Caco-2 (cell line): ENCODE measurements at regions not wholly inside any gene's neighbourhood (a gene's known extent, or its start where the extent isn't known, plus 50 kb on each side); places are given as distances from the start of the nearest gene placed in this dataset.
A peak's percentile ranks its signal among the peaks of the same experiment; 100 is the strongest.
"Not testable (repeated sequence)": the region's sequence is repeated elsewhere in the genome, so short reads cannot be mapped to it uniquely, and the experiment has no call there.

ENCODE experiments used
- BruUV-seq: library from RNA; stranded (reverse); fragments of 400-500 nt; replicated peaks from 2 replicates; lab custom pipeline; 2021; lab: Mats Ljungman, UMichigan
- CTCF ChIA-PET: fragments of 300-600 bp; sonication (Branson Sonifier 250); formaldehyde crosslinking; loops from one replicate; lab custom pipeline; 2022; ENCODE audit warnings: antibody characterized with exemption; lab: Charles Lee
- POLR2A ChIA-PET: fragments of 300-600 bp; sonication (Branson Sonifier 250); formaldehyde crosslinking; loops from one replicate; lab custom pipeline; 2022; ENCODE audit warnings: antibody characterized with exemption; lab: Charles Lee
- DNase-seq, 2 experiments: peaks; one replicate each; pipeline versions ENCODE4 v3.0.0 to v3.0.0-alpha.2; 2020 to 2022
- H3K27me3 ChIP-seq: replicated peaks from 2 replicates; pipeline ENCODE4 v1.6.0; 2011; ENCODE audit warnings: low read length; ENCODE audit not compliant: control insufficient read depth, insufficient read depth
- H3K36me3 ChIP-seq: 2 replicates; pipeline ENCODE4 v1.5.1; 2011; ENCODE audit warnings: low read length; ENCODE audit not compliant: control insufficient read depth, insufficient read depth
- H3K4me1 ChIP-seq: fragments of 250-450 bp; sonication (Bioruptor Pico); 2 replicates; pipeline ENCODE4 v1.5.1; 2020; ENCODE audit warnings: mild to moderate bottlenecking
- H3K4me3 ChIP-seq: 2 replicates; pipeline ENCODE4 v1.5.1; 2011; ENCODE audit warnings: low read depth, mild to moderate bottlenecking, control low read depth, low read length
- H3K9me3 ChIP-seq: fragments of 250-450 bp; sonication (Bioruptor Pico); 2 replicates; pipeline ENCODE4 v1.5.1; 2020; ENCODE audit warnings: mild to moderate bottlenecking, moderate library complexity
- H3K27ac Mint-ChIP-seq: one replicate; pipeline ENCODE4 v1.8.0; 2022; ENCODE audit warnings: mixed read lengths; ENCODE audit not compliant: unreplicated experiment
- H3K27me3 Mint-ChIP-seq: one replicate; pipeline ENCODE4 v1.8.0; 2022; ENCODE audit warnings: mixed read lengths; ENCODE audit not compliant: insufficient read depth, unreplicated experiment
- H3K36me3 Mint-ChIP-seq: one replicate; pipeline ENCODE4 v1.8.0; 2022; ENCODE audit warnings: mild to moderate bottlenecking, mixed read lengths; ENCODE audit not compliant: insufficient read depth, unreplicated experiment
- H3K4me1 Mint-ChIP-seq: one replicate; pipeline ENCODE4 v1.8.0; 2022; ENCODE audit warnings: low read depth, mixed read lengths; ENCODE audit not compliant: unreplicated experiment
- H3K4me3 Mint-ChIP-seq: one replicate; pipeline ENCODE4 v1.8.0; 2022; ENCODE audit warnings: mild to moderate bottlenecking, moderate library complexity, mixed read lengths; ENCODE audit not compliant: unreplicated experiment
- H3K9me3 Mint-ChIP-seq: one replicate; pipeline ENCODE4 v1.8.0; 2022; ENCODE audit warnings: mixed read lengths; ENCODE audit not compliant: unreplicated experiment
- intact Hi-C: fragments of 100-400 bp; cut with micrococcal nuclease; formaldehyde crosslinking; loops from one replicate; pipeline ENCODE4 v1.10.0; 2022; ENCODE audit not compliant: unreplicated experiment
- TF ChIP-seq, protein P1 (sequence below), 2 experiments: fragments of 200-600 bp in 1 of 2; IDR thresholded peaks; 1 replicate in 1 of 2; 2 replicates in 1 of 2; pipeline versions ENCODE4 v1.5.1 to v1.8.0; 2011 to 2022; ENCODE audit warnings: antibody characterized with exemption in 1 of 2, control low read depth in 1 of 2, inconsistent platforms in 1 of 2, low read depth in 1 of 2, low read length in 1 of 2, mild to moderate bottlenecking in 1 of 2, moderate library complexity in 1 of 2; ENCODE audit not compliant: insufficient read depth in 1 of 2, severe bottlenecking in 1 of 2, unreplicated experiment in 1 of 2

DNA sequence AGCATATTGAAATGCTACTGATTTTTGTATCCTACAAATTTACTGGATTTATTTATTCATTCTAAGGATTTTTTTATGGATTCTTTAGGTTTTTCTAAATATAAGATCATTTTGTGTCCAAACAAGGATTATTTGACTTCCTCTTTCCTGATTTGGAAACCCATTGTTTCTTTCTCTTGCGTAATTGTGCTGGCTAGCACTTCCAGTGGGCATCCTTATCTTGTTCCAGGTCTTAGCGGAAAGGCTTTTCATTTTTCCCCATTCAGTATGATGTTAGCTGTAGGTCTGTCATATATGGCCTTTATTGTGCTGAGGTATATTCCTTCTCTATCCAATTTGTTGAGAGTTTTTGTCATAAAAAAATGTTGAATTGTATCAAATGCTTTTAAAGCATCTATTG lies 57.2 kb upstream of the RHOJ start:
- CTCF ChIA-PET = no interaction called here

DNA sequence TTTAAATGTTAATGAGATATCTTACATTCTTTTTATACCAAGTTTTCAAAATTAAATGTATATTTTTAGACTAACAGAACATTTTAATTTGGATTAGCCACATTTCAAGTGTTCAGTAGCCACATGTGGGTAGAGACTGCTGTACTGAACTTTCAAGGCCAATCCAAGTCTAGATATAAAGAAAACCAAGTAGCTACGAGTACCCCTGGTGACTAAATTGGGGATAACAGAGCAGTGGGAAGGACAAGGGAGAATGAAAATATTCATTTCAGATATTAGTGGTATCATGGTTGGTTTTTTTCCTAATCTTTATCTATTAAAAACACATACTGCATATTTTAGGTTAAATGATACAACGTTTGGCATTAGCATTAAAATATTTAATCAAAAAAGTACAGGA lies 69.4 kb upstream of the RHOJ start:
- H3K36me3 Mint-ChIP-seq = no peaks in the 10 kb centered on the region
- no peaks in the 10 kb centered on the region for H3K36me3 ChIP-seq
- BruUV-seq = no TSS peak
- H3K27me3 ChIP-seq = no peaks in the 10 kb centered on the region
- H3K4me1 ChIP-seq = no peaks in the 10 kb centered on the region
- intact Hi-C loops = loop anchor here (2.0 to 5.0 kb wide), 2 partner anchors 958 to 972 kb away; no protein-coding TSS in a partner anchor
- ChIA-PET POLR2A (no interaction called here), CTCF (interaction anchor here (0.9 kb wide), 1 partner anchor 40 kb away, joined by 3 read pairs; no protein-coding TSS in a partner anchor)
- no peak overlapping the region for H3K4me3 Mint-ChIP-seq
- H3K9me3 Mint-ChIP-seq = no peaks in the 10 kb centered on the region
- no peak overlapping the region for H3K27ac Mint-ChIP-seq
- no peak overlapping the region for H3K4me3 ChIP-seq
- no peaks in the 10 kb centered on the region for H3K27me3 Mint-ChIP-seq
- DNase-seq = peak in 1 of 2 experiments; percentile 21
- TF ChIP-seq, protein P1, sequence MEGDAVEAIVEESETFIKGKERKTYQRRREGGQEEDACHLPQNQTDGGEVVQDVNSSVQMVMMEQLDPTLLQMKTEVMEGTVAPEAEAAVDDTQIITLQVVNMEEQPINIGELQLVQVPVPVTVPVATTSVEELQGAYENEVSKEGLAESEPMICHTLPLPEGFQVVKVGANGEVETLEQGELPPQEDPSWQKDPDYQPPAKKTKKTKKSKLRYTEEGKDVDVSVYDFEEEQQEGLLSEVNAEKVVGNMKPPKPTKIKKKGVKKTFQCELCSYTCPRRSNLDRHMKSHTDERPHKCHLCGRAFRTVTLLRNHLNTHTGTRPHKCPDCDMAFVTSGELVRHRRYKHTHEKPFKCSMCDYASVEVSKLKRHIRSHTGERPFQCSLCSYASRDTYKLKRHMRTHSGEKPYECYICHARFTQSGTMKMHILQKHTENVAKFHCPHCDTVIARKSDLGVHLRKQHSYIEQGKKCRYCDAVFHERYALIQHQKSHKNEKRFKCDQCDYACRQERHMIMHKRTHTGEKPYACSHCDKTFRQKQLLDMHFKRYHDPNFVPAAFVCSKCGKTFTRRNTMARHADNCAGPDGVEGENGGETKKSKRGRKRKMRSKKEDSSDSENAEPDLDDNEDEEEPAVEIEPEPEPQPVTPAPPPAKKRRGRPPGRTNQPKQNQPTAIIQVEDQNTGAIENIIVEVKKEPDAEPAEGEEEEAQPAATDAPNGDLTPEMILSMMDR (IDR thresholded peaks at IDR 0.05; ENCODE audit: insufficient read depth in 1 of 2, low read depth in 1 of 2, low read length in 1 of 2, severe bottlenecking in 1 of 2, unreplicated experiment in 1 of 2) = peak; percentile 39 to 42
- no peaks in the 10 kb centered on the region for H3K9me3 ChIP-seq
- H3K4me1 Mint-ChIP-seq = no peaks in the 10 kb centered on the region

More for the DNA sequence above, 57.2 kb upstream of the RHOJ start:
- Mint-ChIP-seq H3K9me3 (peaks cover 4% of the 10 kb centered on the region), H3K27ac (no peak overlapping the region), H3K4me3 (no peak overlapping the region), H3K27me3 (no peaks in the 10 kb centered on the region), H3K4me1 (no peaks in the 10 kb centered on the region), H3K36me3 (no peaks in the 10 kb centered on the region)
- Histone ChIP-seq H3K36me3 (no peaks in the 10 kb centered on the region), H3K27me3 (no peaks in the 10 kb centered on the region), H3K9me3 (0 out of 2 replicates have a peak, but pooled peaks cover 6% of the 10 kb centered on the region), H3K4me1 (no peaks in the 10 kb centered on the region), H3K4me3 (no peak overlapping the region)
- no peak for DNase-seq
- POLR2A ChIA-PET = no interaction called here
- TF ChIP-seq, protein P1 (IDR thresholded peaks at IDR 0.05; ENCODE audit: insufficient read depth in 1 of 2, low read depth in 1 of 2, low read length in 1 of 2, severe bottlenecking in 1 of 2, unreplicated experiment in 1 of 2) = no peak
- intact Hi-C loops = no loop called here
- BruUV-seq = no TSS peak

DNA sequence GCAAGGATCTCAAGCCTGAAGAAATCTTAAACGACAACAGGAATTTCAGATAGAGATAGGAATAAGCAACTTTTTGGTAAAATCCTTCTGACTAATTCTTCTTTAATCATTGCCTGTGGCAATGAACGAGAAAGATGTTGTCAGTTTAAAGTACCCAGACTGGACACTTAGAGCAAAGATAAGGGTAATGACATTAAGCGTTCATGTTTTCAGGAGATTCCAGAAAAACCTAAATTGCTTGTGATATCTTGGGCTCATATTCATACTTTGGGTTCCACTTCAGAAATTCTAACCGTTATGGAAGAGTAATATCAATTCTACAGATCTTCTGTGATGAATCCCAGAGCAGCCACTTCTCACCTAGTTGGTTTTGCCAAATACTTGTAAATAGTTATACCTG lies 73.7 kb upstream of the RHOJ start:
- Mint-ChIP-seq H3K27me3 (peaks cover 3% of the 10 kb centered on the region), H3K4me3 (no peak overlapping the region), H3K27ac (no peak overlapping the region), H3K4me1 (no peaks in the 10 kb centered on the region), H3K9me3 (no peaks in the 10 kb centered on the region), H3K36me3 (no peaks in the 10 kb centered on the region)
- no peaks in the 10 kb centered on the region for H3K9me3 ChIP-seq
- no peak for DNase-seq
- no peak overlapping the region for H3K4me3 ChIP-seq
- POLR2A ChIA-PET = no interaction called here
- no TSS peak for BruUV-seq
- intact Hi-C loops = no loop called here
- no peaks in the 10 kb centered on the region for H3K27me3 ChIP-seq
- CTCF ChIA-PET = no interaction called here
- TF ChIP-seq, protein P1 (IDR thresholded peaks at IDR 0.05; ENCODE audit: insufficient read depth in 1 of 2, low read depth in 1 of 2, low read length in 1 of 2, severe bottlenecking in 1 of 2, unreplicated experiment in 1 of 2) = no peak
- no peaks in the 10 kb centered on the region for H3K36me3 ChIP-seq
- H3K4me1 ChIP-seq = no peaks in the 10 kb centered on the region

DNA sequence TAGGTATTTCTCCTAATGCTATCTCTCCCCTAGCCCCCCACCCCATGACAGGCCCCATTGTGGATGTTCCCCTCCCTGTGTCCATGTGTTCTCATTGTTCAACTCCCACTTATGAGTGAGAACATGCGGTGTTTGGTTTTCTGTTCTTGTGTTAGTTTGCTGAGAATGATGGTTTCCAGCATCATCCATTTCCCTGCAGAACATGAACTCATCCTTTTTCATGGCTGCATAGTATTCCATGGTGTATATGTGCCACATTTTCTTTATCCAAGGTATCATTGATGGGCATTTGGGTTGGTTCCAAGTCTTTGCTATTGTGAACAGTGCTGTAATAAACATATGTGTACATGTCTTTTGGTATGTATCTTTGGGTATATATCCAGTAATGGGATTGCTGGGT lies 61.2 kb upstream of the KCNH5 start:
- H3K36me3 ChIP-seq, intact Hi-C loops, POLR2A ChIA-PET: not testable (repeated sequence)

More for the DNA sequence above, 61.2 kb upstream of the KCNH5 start:
- H3K4me3 Mint-ChIP-seq, BruUV-seq, H3K9me3 Mint-ChIP-seq, H3K27ac Mint-ChIP-seq, H3K27me3 ChIP-seq, H3K36me3 Mint-ChIP-seq, H3K4me1 Mint-ChIP-seq, CTCF ChIA-PET, H3K4me3 ChIP-seq, H3K9me3 ChIP-seq, DNase-seq, H3K27me3 Mint-ChIP-seq, H3K4me1 ChIP-seq: not testable (repeated sequence)
